ENCODE measurements at regions not wholly inside any gene's neighbourhood (a gene's known extent, or its start where the extent isn't known, plus 50 kb on each side); places are given as distances from the start of the nearest gene placed in this dataset.

GRCh38 chr1:184254849-184255248 lies 132.0 kb upstream of the C1orf21 start:
- TF ChIP-seq, protein P1, sequence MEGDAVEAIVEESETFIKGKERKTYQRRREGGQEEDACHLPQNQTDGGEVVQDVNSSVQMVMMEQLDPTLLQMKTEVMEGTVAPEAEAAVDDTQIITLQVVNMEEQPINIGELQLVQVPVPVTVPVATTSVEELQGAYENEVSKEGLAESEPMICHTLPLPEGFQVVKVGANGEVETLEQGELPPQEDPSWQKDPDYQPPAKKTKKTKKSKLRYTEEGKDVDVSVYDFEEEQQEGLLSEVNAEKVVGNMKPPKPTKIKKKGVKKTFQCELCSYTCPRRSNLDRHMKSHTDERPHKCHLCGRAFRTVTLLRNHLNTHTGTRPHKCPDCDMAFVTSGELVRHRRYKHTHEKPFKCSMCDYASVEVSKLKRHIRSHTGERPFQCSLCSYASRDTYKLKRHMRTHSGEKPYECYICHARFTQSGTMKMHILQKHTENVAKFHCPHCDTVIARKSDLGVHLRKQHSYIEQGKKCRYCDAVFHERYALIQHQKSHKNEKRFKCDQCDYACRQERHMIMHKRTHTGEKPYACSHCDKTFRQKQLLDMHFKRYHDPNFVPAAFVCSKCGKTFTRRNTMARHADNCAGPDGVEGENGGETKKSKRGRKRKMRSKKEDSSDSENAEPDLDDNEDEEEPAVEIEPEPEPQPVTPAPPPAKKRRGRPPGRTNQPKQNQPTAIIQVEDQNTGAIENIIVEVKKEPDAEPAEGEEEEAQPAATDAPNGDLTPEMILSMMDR (conservative IDR thresholded peaks at IDR 0.05): no peak
- DNase-seq (ENCODE audit: low read depth, low spot score): no peak
- H3K27ac Mint-ChIP-seq (ENCODE audit: unreplicated experiment): no peak overlapping the region

DNA sequence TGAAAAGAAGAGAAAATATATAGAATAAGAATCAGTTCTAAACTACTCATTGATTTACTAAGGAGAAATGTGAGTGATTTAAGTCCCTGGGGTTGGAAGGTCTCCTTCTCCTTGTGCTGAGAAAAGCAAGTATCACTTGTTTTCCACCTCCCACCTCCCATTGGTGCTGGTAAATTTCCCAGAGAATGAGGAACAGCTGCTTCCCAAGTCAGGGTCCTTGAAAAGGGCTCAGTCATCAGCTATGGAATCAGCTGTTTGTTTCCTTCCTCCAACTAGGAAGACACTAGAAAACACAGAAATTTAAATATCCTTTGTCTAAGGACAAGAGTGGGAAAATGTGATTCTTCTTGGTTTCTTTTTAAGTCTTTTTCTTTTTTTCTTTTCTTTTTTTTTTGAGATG lies 131.3 kb upstream of the C1orf21 start:
- TF ChIP-seq, protein P1 (conservative IDR thresholded peaks at IDR 0.05): no peak
- no peaks in the 10 kb centered on the region for H3K9me3 Mint-ChIP-seq
- H3K4me3 Mint-ChIP-seq: no peak overlapping the region
- peaks cover 2% of the 10 kb centered on the region for H3K27me3 Mint-ChIP-seq (ENCODE audit: low read depth)
- no peaks in the 10 kb centered on the region for H3K36me3 Mint-ChIP-seq (ENCODE audit: low read depth)
- no peak overlapping the region for H3K27ac Mint-ChIP-seq (ENCODE audit: unreplicated experiment)
- no peaks in the 10 kb centered on the region for H3K4me1 Mint-ChIP-seq
- no peak for DNase-seq (ENCODE audit: low read depth, low spot score)

More at GRCh38 chr1:184254849-184255248, 132.0 kb upstream of the C1orf21 start:
- H3K4me1 Mint-ChIP-seq: no peaks in the 10 kb centered on the region
- peaks cover 2% of the 10 kb centered on the region for H3K27me3 Mint-ChIP-seq (ENCODE audit: low read depth)
- no peaks in the 10 kb centered on the region for H3K9me3 Mint-ChIP-seq
- no peak overlapping the region for H3K4me3 Mint-ChIP-seq
- H3K36me3 Mint-ChIP-seq (ENCODE audit: low read depth): no peaks in the 10 kb centered on the region

- Mint-ChIP-seq H3K4me3 (no peak overlapping the region), H3K36me3 (ENCODE audit: low read depth) (no peaks in the 10 kb centered on the region), H3K9me3 (peaks cover 2% of the 10 kb centered on the region), H3K27me3 (ENCODE audit: low read depth) (no peaks in the 10 kb centered on the region), H3K27ac (ENCODE audit: unreplicated experiment) (no peak overlapping the region), H3K4me1 (no peaks in the 10 kb centered on the region)
- TF ChIP-seq, protein P1 (conservative IDR thresholded peaks at IDR 0.05): no peak
- no peak for DNase-seq (ENCODE audit: low read depth, low spot score)
Measured at GRCh38 chr1:184257873-184258272, 129.0 kb upstream of the C1orf21 start.

GRCh38 chr1:184258525-184258924 lies 128.3 kb upstream of the C1orf21 start:
- Mint-ChIP-seq H3K4me1 (no peaks in the 10 kb centered on the region), H3K9me3 (peaks cover 2% of the 10 kb centered on the region), H3K27me3 (ENCODE audit: low read depth) (no peaks in the 10 kb centered on the region), H3K36me3 (ENCODE audit: low read depth) (no peaks in the 10 kb centered on the region), H3K27ac (ENCODE audit: unreplicated experiment) (no peak overlapping the region), H3K4me3 (no peak overlapping the region)
- no peak for DNase-seq (ENCODE audit: low read depth, low spot score)
- TF ChIP-seq, protein P1 (conservative IDR thresholded peaks at IDR 0.05): no peak

DNA sequence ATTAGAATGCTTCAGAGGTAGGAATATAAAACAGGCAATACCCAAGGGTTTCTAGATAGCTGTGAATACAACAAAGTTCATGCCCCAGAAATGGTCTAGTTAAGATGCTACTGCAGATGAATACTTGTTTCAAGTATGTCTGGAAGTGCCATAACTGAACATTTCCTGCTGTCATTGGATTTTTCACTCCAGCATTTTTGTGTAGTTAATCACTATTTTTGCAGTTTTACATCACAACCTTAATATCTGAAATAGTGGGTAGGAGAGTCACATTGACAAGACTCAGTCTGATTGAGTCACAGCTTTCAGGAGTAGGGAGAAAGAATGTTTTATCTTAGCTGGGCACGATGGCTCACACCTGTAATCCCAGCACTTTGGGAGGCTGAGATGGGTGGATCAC lies 126.4 kb upstream of the C1orf21 start:
- Mint-ChIP-seq H3K4me1 (no peaks in the 10 kb centered on the region), H3K4me3 (no peak overlapping the region), H3K9me3 (peaks cover 2% of the 10 kb centered on the region), H3K27me3 (ENCODE audit: low read depth) (no peaks in the 10 kb centered on the region), H3K36me3 (ENCODE audit: low read depth) (no peaks in the 10 kb centered on the region), H3K27ac (ENCODE audit: unreplicated experiment) (no peak overlapping the region)
- TF ChIP-seq, protein P1 (conservative IDR thresholded peaks at IDR 0.05): no peak
- DNase-seq (ENCODE audit: low read depth, low spot score): no peak

GRCh38 chr1:184262109-184262508 lies 124.7 kb upstream of the C1orf21 start:
- H3K27me3 Mint-ChIP-seq (ENCODE audit: low read depth): no peaks in the 10 kb centered on the region
- H3K4me3 Mint-ChIP-seq: no peak overlapping the region
- TF ChIP-seq, protein P1 (conservative IDR thresholded peaks at IDR 0.05): no peak
- H3K27ac Mint-ChIP-seq (ENCODE audit: unreplicated experiment): no peak overlapping the region
- DNase-seq (ENCODE audit: low read depth, low spot score): no peak
- H3K9me3 Mint-ChIP-seq: peaks cover 2% of the 10 kb centered on the region
- no peaks in the 10 kb centered on the region for H3K36me3 Mint-ChIP-seq (ENCODE audit: low read depth)
- no peaks in the 10 kb centered on the region for H3K4me1 Mint-ChIP-seq
